Coronary artery (tissue), 2 donors: ENCODE measurements at regions not wholly inside any gene's neighbourhood (a gene's known extent, or its start where the extent isn't known, plus 50 kb on each side); places are given as distances from the start of the nearest gene placed in this dataset.

ENCODE experiments used
- DNase-seq: peaks from one replicate; pipeline ENCODE4 v3.0.0-alpha.2; 2017; ENCODE audit warnings: low spot score
- H3K27ac ChIP-seq, 2 donors: fragments of 200-600 bp; sonication (generic); one replicate each; pipeline ENCODE4 v1.5.1; 2016 to 2019
- H3K4me3 ChIP-seq: fragments of 200-600 bp; sonication (generic); 2 replicates; pipeline ENCODE4 v1.5.1; 2016; ENCODE audit warnings: mild to moderate bottlenecking, moderate library complexity
- TF ChIP-seq, protein P1 (sequence below): fragments of 200-600 bp; sonication (generic); IDR thresholded peaks from one replicate; pipeline ENCODE4 v1.5.1; 2019; ENCODE audit warnings: antibody characterized with exemption

DNA sequence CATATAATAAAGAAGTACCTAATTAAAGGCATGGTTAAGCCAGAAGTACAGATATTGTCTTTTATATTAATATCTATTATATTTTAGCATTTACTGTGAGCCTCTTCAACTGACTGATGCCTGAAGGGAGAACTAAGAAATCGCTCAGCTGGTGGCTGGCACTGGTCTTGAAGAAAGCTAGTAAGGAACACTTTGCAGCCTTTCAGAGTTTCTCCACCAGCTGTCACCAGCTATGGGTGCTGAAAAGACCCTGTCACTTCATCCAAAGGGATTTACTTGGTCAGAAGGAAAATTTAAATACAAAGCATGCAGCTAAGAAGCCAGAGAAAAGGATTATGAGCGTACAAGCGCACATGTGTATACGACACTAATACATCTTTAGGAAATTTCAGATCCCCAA is 525.9 kb downstream of the TMEM182 start:
- TF ChIP-seq, protein P1, sequence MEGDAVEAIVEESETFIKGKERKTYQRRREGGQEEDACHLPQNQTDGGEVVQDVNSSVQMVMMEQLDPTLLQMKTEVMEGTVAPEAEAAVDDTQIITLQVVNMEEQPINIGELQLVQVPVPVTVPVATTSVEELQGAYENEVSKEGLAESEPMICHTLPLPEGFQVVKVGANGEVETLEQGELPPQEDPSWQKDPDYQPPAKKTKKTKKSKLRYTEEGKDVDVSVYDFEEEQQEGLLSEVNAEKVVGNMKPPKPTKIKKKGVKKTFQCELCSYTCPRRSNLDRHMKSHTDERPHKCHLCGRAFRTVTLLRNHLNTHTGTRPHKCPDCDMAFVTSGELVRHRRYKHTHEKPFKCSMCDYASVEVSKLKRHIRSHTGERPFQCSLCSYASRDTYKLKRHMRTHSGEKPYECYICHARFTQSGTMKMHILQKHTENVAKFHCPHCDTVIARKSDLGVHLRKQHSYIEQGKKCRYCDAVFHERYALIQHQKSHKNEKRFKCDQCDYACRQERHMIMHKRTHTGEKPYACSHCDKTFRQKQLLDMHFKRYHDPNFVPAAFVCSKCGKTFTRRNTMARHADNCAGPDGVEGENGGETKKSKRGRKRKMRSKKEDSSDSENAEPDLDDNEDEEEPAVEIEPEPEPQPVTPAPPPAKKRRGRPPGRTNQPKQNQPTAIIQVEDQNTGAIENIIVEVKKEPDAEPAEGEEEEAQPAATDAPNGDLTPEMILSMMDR, result no peak
- H3K4me3 ChIP-seq, result no peak overlapping the region
- H3K27ac ChIP-seq, result no peak overlapping the region
- no peak for DNase-seq

DNA sequence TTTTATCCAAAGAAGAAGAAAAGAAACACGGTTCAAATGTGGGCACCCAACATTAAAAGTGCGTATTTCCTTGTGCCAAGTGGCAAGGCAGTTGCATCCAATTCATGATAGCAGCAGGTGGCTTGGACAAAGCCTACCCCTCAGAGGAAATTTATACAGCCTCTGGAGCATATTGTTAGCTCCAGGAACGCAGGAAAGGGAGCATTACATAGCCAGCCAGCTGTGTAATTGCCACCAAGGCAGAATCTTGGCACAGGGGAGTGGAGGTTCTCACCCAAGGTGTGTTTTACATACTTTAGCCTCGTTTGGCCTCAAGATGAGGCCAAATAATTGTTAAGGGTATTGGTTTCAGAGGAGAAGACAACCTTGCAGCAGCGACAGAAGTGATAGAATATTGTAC is 526.9 kb downstream of the TMEM182 start:
- TF ChIP-seq, protein P1, result no peak
- H3K27ac ChIP-seq, result no peak overlapping the region
- DNase-seq, result no peak
- H3K4me3 ChIP-seq, result no peak overlapping the region

DNA sequence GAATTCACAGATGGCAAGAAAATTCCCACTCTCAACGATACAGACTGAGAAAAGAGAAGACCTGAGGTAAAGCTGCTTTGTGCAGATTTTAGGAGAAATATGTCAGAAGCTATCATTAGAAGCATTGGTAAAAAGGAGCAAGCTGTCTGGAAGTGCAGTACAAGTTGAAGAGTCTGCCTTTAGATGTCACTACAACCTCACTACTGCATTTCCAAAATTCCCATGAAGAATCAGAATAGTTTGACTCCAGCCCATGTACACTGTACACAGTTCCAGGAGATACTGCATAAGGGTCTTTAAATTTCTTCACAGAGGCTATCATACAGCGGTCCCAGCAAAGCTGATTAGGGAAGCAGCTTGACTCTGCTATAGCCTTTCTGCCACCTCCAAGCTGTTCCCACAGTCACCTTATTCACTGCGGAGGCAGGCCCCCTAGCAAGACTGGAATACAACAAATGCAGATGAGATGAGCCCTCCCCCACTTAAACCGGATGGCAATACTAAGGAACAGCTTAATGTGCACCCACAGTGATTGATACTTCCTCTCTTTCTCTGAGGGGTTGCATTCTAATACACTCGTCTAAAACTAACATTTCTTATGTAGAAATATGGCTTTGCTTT is 527.4 kb downstream of the TMEM182 start:
- TF ChIP-seq, protein P1, result no peak
- DNase-seq, result no peak

DNA sequence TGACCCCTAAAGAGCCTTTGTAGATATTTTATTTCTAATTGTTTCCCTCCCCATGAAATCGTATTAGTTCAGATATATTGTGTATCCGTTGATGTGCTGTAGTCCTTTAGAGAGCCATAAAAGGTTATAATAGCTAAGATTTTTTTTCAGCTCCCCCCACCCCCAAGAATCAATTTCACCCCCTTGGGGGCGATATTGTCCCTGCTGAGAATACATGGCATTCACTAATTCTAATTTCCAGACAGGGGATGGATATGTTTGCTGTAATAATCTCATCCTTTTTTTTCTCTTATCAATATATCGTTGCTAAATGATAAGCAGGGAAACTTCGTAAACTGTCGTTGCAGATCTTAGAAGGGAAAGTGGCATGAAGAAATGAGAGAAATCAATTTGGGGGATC is 530.7 kb downstream of the TMEM182 start:
- TF ChIP-seq, protein P1, result no peak
- DNase-seq, result no peak
- Histone ChIP-seq H3K4me3 (no peak overlapping the region), H3K27ac (no peak overlapping the region)

More for the DNA sequence above, 527.4 kb downstream of the TMEM182 start:
- H3K4me3 ChIP-seq, result no peak overlapping the region
- H3K27ac ChIP-seq, result no peak overlapping the region

DNA sequence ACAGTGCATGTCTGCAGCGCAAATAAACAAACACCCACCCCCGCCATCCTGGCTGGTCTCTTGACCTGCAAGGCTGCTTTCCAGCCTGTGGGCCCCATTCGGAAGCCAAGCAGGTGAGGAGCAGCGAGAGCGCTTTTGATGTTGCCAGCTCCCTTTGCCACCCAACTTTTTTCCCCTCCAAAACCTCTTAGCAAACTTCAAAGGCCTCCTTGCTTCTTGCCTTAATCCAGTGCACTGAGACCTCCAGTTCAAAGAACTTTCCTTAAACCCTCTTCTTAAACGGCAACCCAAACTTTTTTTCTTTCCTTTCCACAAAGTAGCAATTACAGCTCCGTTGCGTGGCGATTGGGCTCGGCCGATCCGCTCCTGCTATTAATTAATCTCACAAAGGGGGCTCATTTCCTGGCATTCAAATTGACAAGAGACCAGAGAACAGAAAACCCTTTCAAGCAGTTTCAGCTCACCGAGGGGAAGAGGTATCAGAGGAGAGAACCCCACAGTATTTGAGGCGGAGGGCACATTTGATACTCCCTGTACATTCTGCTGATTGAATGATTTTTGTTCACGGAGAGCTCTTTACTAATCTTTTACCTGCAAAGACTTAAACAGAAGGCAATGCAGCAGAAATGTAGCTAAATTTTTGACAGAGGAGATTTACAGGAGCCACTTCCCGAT is 531.4 kb downstream of the TMEM182 start:
- Histone ChIP-seq H3K27ac (no peak overlapping the region), H3K4me3 (no peak overlapping the region)
- DNase-seq, result no peak
- TF ChIP-seq, protein P1, result no peak

DNA sequence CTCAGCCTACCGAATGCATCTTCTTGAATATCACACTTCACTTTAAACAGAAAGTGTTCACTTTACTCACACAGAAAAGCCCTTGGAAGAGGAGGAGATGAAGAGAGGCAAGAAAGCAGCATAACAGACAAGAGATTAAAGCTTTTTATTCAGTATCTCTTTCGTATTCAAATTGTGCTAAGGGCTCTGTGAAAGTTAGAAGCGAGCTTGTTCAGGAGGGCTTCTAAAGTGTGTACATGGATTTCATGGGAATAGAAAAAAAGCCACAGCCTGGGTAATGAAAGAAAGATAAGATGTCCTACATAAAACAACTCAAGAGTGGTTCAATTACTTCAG is 531.9 kb downstream of the TMEM182 start:
- H3K4me3 ChIP-seq, result no peak overlapping the region
- TF ChIP-seq, protein P1, result no peak
- no peak for DNase-seq
- H3K27ac ChIP-seq, result no peak overlapping the region

DNA sequence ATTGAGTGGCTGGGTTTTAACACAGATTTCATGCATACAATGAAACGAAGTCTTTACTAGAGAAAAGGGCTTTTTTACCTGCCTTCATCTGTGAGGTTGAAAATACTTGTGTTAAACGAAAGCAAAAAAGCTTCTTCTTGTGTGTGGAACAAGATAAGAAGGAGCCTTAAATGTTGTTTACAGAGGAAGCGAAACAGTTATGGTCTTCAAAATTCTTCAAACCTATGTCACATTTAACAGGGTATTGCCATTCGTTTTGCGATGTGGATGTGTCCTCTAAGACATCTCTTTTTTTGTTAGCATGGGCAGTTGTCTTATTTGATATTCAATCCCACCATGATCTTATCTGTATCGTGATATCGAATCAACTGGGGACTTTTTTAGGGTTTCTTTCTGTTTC is 532.6 kb downstream of the TMEM182 start:
- DNase-seq, result no peak
- Histone ChIP-seq H3K4me3 (no peak overlapping the region), H3K27ac (no peak overlapping the region)
- TF ChIP-seq, protein P1, result no peak
